ENCODE measurements at regions not wholly inside any gene's neighbourhood (a gene's known extent, or its start where the extent isn't known, plus 50 kb on each side); places are given as distances from the start of the nearest gene placed in this dataset.
"Not testable (repeated sequence)": the region's sequence is repeated elsewhere in the genome, so short reads cannot be mapped to it uniquely, and the experiment has no call there.

GRCh38 chr1:121519042-121519755 lies 334.4 kb downstream of the SRGAP2C start:
- peak; percentile 53 for DNase-seq

- not testable (repeated sequence) for DNase-seq
These were observed 335.0 kb downstream of the SRGAP2C start for GRCh38 chr1:121519756-121520286.

- DNase-seq, result no peak
These were observed 337.4 kb downstream of the SRGAP2C start for GRCh38 chr1:121522061-121522759.

GRCh38 chr1:121523112-121523511 lies 338.3 kb downstream of the SRGAP2C start:
- DNase-seq, result not testable (repeated sequence)

- DNase-seq, result no peak
These were observed 340.6 kb downstream of the SRGAP2C start for GRCh38 chr1:121525355-121525754.

GRCh38 chr1:121528958-121529357 lies 344.2 kb downstream of the SRGAP2C start:
- DNase-seq, result peak; percentile 14

- not testable (repeated sequence) for DNase-seq
These were observed 345.3 kb downstream of the SRGAP2C start for GRCh38 chr1:121530026-121530425.

GRCh38 chr1:121531747-121532146 lies 347.0 kb downstream of the SRGAP2C start:
- DNase-seq, result not testable (repeated sequence)

GRCh38 chr1:121538148-121538547 lies 353.4 kb downstream of the SRGAP2C start:
- not testable (repeated sequence) for DNase-seq

GRCh38 chr1:121538943-121539575 lies 354.3 kb downstream of the SRGAP2C start:
- peak; percentile 15 for DNase-seq

GRCh38 chr1:121543988-121544387 lies 359.2 kb downstream of the SRGAP2C start:
- DNase-seq, result not testable (repeated sequence)

GRCh38 chr1:121544500-121544899 lies 359.7 kb downstream of the SRGAP2C start:
- DNase-seq, result no peak

GRCh38 chr1:121545899-121546298 lies 361.1 kb downstream of the SRGAP2C start:
- not testable (repeated sequence) for DNase-seq

GRCh38 chr1:121546830-121547591 lies 362.2 kb downstream of the SRGAP2C start:
- DNase-seq, result peak; percentile 59

GRCh38 chr1:121547726-121548125 lies 363.0 kb downstream of the SRGAP2C start:
- not testable (repeated sequence) for DNase-seq

GRCh38 chr1:121550817-121551216 lies 366.0 kb downstream of the SRGAP2C start:
- DNase-seq, result not testable (repeated sequence)

- DNase-seq, result not testable (repeated sequence)
These were observed 366.7 kb downstream of the SRGAP2C start for GRCh38 chr1:121551491-121551890.

- not testable (repeated sequence) for DNase-seq
These were observed 371.8 kb downstream of the SRGAP2C start for GRCh38 chr1:121556560-121556959.

- not testable (repeated sequence) for DNase-seq
These were observed 373.3 kb downstream of the SRGAP2C start for GRCh38 chr1:121558034-121558433.

- DNase-seq, result peak; percentile 87
These were observed 373.7 kb downstream of the SRGAP2C start for GRCh38 chr1:121558514-121558913.

- DNase-seq, result no peak
These were observed 381.6 kb downstream of the SRGAP2C start for GRCh38 chr1:121566346-121566745.

GRCh38 chr1:121569428-121569827 lies 384.7 kb downstream of the SRGAP2C start:
- no peak for DNase-seq
